A549 (cell line): ENCODE measurements at regions not wholly inside any gene's neighbourhood (a gene's known extent, or its start where the extent isn't known, plus 50 kb on each side); places are given as distances from the start of the nearest gene placed in this dataset.
A peak's percentile ranks its signal among the peaks of the same experiment; 100 is the strongest.

ENCODE experiments used
- ATAC-seq, 2 experiments: fragments of 200-7000 bp in 1 of 2; fragments of >200 bp in 1 of 2; cut with Nextera tagmentation in 1 of 2; cut with Tn5 transposase in 1 of 2; 3 replicates each; pipeline versions ENCODE4 v1.8.0 to v1.9.1; 2018 to 2020; ENCODE audit warnings: mild to moderate bottlenecking in 1 of 2, moderate library complexity in 1 of 2
- CTCF ChIA-PET: fragments of 300-600 bp; sonication (Branson Sonifier 250); formaldehyde crosslinking; extraction: SDS; loops from one replicate; lab custom pipeline; 2021; ENCODE audit warnings: antibody characterized with exemption, inconsistent platforms; lab: Yijun Ruan, JAX
- POLR2A ChIA-PET: fragments of 350-600 bp; formaldehyde crosslinking; extraction: SDS; loops from one replicate; lab custom pipeline; 2021; ENCODE audit warnings: antibody characterized with exemption, inconsistent platforms; lab: Yijun Ruan, JAX
- DNase-seq, 2 experiments: peaks; one replicate each; pipeline versions ENCODE4 v3.0.0 to v3.0.0-alpha.2; 2011 to 2016; ENCODE audit warnings: low read depth in 1 of 2, low spot score in 1 of 2
- FAIRE-seq: peaks from 2 replicates; lab custom pipeline; 2011; peaks lifted over from hg19 to GRCh38; lab: Jason Lieb, UNC
- H3K27ac ChIP-seq, 2 experiments: fragments of >200 bp; sonication (Bioruptor Twin); formaldehyde crosslinking; 3 replicates each; pipeline ENCODE4 v1.5.1; 2016 to 2017
- H3K4me1 ChIP-seq: fragments of >200 bp; sonication (Bioruptor Twin); formaldehyde crosslinking; 3 replicates; pipeline ENCODE4 v1.6.1; 2016
- H3K4me2 ChIP-seq: fragments of >200 bp; sonication (Bioruptor Twin); formaldehyde crosslinking; 3 replicates; pipeline ENCODE4 v1.6.1; 2016
- H3K4me3 ChIP-seq: fragments of >200 bp; sonication (Bioruptor Twin); formaldehyde crosslinking; 3 replicates; pipeline ENCODE4 v1.5.1; 2016
- H3K9me3 ChIP-seq: fragments of >200 bp; sonication (Bioruptor Twin); formaldehyde crosslinking; 3 replicates; pipeline ENCODE4 v1.6.1; 2016
- ATOH8 ChIP-seq: fragments of 250-450 bp; sonication (Bioruptor Pico); IDR thresholded peaks from 2 replicates; pipeline ENCODE4 v1.5.0; 2020; ENCODE audit warnings: low read depth, mild to moderate bottlenecking, moderate library complexity
- CEBPB ChIP-seq, 2 experiments: fragments of >200 bp in 1 of 2; sonication (Bioruptor Twin) in 1 of 2; formaldehyde crosslinking in 1 of 2; IDR thresholded peaks; 2 replicates each; pipeline ENCODE4 v1.6.1; 2012 to 2016
- EHMT2 ChIP-seq: fragments of 200-600 bp; sonication (generic); IDR thresholded peaks from 2 replicates; pipeline ENCODE4 v1.6.1; 2016; ENCODE audit warnings: antibody characterized with exemption, low read depth, mild to moderate bottlenecking, moderate library complexity
- ELK1 ChIP-seq: fragments of 150-350 bp; IDR thresholded peaks from 2 replicates; pipeline ENCODE4 v1.6.1; 2014; ENCODE audit warnings: low read depth, mild to moderate bottlenecking, low read length
- FOSL2 ChIP-seq, 2 experiments: fragments of 450-650 bp in 1 of 2; fragments of >200 bp in 1 of 2; sonication (Bioruptor Twin) in 1 of 2; formaldehyde crosslinking; IDR thresholded peaks; 2 replicates each; pipeline versions ENCODE4 v1.5.0 to v1.6.1; 2016 to 2020; ENCODE audit warnings: mild to moderate bottlenecking in 1 of 2, moderate library complexity in 1 of 2
- GATA3 ChIP-seq: IDR thresholded peaks from 2 replicates; pipeline ENCODE4 v1.6.1; 2012; ENCODE audit warnings: borderline replicate concordance
- HDAC2 ChIP-seq: fragments of 200-600 bp; sonication (generic); IDR thresholded peaks from 2 replicates; pipeline ENCODE4 v1.6.1; 2016
- HOXB5 ChIP-seq: fragments of 250-450 bp; sonication (Bioruptor Pico); IDR thresholded peaks from 2 replicates; pipeline ENCODE4 v1.5.0; 2020; ENCODE audit warnings: mild to moderate bottlenecking, moderate library complexity
- JUN ChIP-seq, 2 experiments: fragments of >200 bp; sonication (Bioruptor Twin); formaldehyde crosslinking; IDR thresholded peaks; 2 replicates in 1 of 2; 3 replicates in 1 of 2; pipeline ENCODE4 v1.6.1; 2016 to 2017
- JUNB ChIP-seq: fragments of >200 bp; sonication (Bioruptor Twin); formaldehyde crosslinking; IDR thresholded peaks from 2 replicates; pipeline ENCODE4 v1.6.1; 2016
- KDM1A ChIP-seq: fragments of 200-600 bp; sonication (generic); IDR thresholded peaks from 2 replicates; pipeline ENCODE4 v1.6.1; 2016; ENCODE audit warnings: low read depth, mild to moderate bottlenecking
- KDM5A ChIP-seq: fragments of 200-600 bp; sonication (generic); IDR thresholded peaks from 2 replicates; pipeline ENCODE4 v1.6.1; 2016; ENCODE audit warnings: antibody characterized with exemption, mild to moderate bottlenecking
- MAFK ChIP-seq: fragments of 450-650 bp; IDR thresholded peaks from 2 replicates; pipeline ENCODE4 v1.6.1; 2014; ENCODE audit not compliant: partially characterized antibody
- NFE2L2 ChIP-seq: fragments of 150-350 bp; conservative IDR thresholded peaks from 2 replicates; pipeline ENCODE4 v1.6.1; 2014; ENCODE audit warnings: low read length
- NPAS2 ChIP-seq: fragments of 250-450 bp; sonication (Bioruptor Pico); IDR thresholded peaks from 2 replicates; pipeline ENCODE4 v1.8.0; 2022; ENCODE audit warnings: mild to moderate bottlenecking, moderate library complexity, borderline replicate concordance
- NR3C1 ChIP-seq: fragments of >200 bp; sonication (Bioruptor Twin); formaldehyde crosslinking; IDR thresholded peaks from 3 replicates; pipeline ENCODE4 v1.6.1; 2017
- PBX3 ChIP-seq: IDR thresholded peaks from 2 replicates; pipeline ENCODE4 v1.6.1; 2012
- POLR2AphosphoS2 ChIP-seq: conservative IDR thresholded peaks from 2 replicates; pipeline ENCODE4 v1.6.1; 2012; ENCODE audit warnings: low read length, improper control_type of control experiment, inconsistent platforms
- RFX5 ChIP-seq: fragments of 450-650 bp; IDR thresholded peaks from 2 replicates; pipeline ENCODE4 v1.7.1; 2014; ENCODE audit warnings: antibody characterized with exemption, mild to moderate bottlenecking, moderate library complexity
- TP53 ChIP-seq: fragments of 250-450 bp; sonication (Bioruptor Pico); IDR thresholded peaks from 2 replicates; pipeline ENCODE4 v1.5.0; 2021; ENCODE audit warnings: mild to moderate bottlenecking, moderate library complexity
- ZNF302 ChIP-seq: fragments of 250-450 bp; sonication (Bioruptor Pico); IDR thresholded peaks from 2 replicates; pipeline ENCODE4 v1.9.0; 2021; ENCODE audit warnings: inconsistent platforms, mild to moderate bottlenecking, moderate library complexity
- WGBS: methylation state at CpG from one replicate; pipeline ENCODE4 v1.1.6; 2017; ENCODE audit errors: missing lambda C conversion rate; 5-methylcytosine and 5-hydroxymethylcytosine counted together
- TF ChIP-seq, protein P1 (sequence below): fragments of 250-450 bp; sonication (Bioruptor Pico); IDR thresholded peaks from 2 replicates; pipeline ENCODE4 v1.5.0; 2021; ENCODE audit warnings: mild to moderate bottlenecking, moderate library complexity, borderline replicate concordance

GRCh38 chr6:165983112-165984072 is 184.3 kb downstream of the TBXT start:
- Histone ChIP-seq H3K4me2 (peak overlapping the region; percentile 90), H3K4me1 (peaks cover 44% of the 10 kb centered on the region), H3K9me3 (peaks cover under 1% of the 10 kb centered on the region; the same call in 1 of the 3 replicates), H3K4me3 (peak overlapping the region; percentile 89), H3K27ac (peak overlapping the region; percentile 95 to 97)
- TF ChIP-seq JUNB (no peak), JUN (IDR thresholded peaks at IDR 0.05) (peak in 1 of 2 experiments; percentile 16; a peak in 1 of 5 replicates)
- FAIRE-seq (no peak), DNase-seq (no peak), ATAC-seq (no peak)
- ChIA-PET CTCF (interaction anchor here (0.7 to 1.3 kb wide), 4 partner anchors 10 to 123 kb away, joined by 3 to 4 read pairs (median 3); no protein-coding TSS in a partner anchor), POLR2A (interaction anchor here (8.0 kb wide), 1 partner anchor 24 kb away, joined by 79 read pairs; no protein-coding TSS in a partner anchor)
- WGBS: 9% methylated on average over 9 of the region's 9 CpGs

- no peak for ATAC-seq
- TF ChIP-seq GATA3 (no peak), POLR2AphosphoS2 (peak; percentile 4; the same call in 1 of the 2 replicates), JUN (IDR thresholded peaks at IDR 0.05) (no peak), EHMT2 (no peak), HOXB5 (no peak), ZNF302 (CRISPR knock-in tag) (no peak), MAFK (peak; percentile 88), NR3C1 (no peak), RFX5 (no peak)
- TF ChIP-seq, protein P1, sequence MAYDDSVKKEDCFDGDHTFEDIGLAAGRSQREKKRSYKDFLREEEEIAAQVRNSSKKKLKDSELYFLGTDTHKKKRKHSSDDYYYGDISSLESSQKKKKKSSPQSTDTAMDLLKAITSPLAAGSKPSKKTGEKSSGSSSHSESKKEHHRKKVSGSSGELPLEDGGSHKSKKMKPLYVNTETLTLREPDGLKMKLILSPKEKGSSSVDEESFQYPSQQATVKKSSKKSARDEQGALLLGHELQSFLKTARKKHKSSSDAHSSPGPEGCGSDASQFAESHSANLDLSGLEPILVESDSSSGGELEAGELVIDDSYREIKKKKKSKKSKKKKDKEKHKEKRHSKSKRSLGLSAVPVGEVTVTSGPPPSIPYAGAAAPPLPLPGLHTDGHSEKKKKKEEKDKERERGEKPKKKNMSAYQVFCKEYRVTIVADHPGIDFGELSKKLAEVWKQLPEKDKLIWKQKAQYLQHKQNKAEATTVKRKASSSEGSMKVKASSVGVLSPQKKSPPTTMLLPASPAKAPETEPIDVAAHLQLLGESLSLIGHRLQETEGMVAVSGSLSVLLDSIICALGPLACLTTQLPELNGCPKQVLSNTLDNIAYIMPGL: no peak
- FAIRE-seq: no peak
- Histone ChIP-seq H3K4me3 (no peak overlapping the region), H3K9me3 (no peaks in the 10 kb centered on the region), H3K27ac (no peak overlapping the region), H3K4me1 (peaks cover 92% of the 10 kb centered on the region), H3K4me2 (peak overlapping the region; percentile 90)
- no peak for DNase-seq
- WGBS: 59% methylated on average over 3 of the region's 3 CpGs
- POLR2A ChIA-PET: no interaction called here
- CTCF ChIA-PET: interaction anchor here (0.9 to 1.2 kb wide), 3 partner anchors 15 to 120 kb away, joined by 3 to 6 read pairs (median 3); no protein-coding TSS in a partner anchor
Observed at GRCh38 chr6:165978476-165978875, 189.2 kb downstream of the TBXT start.

DNA sequence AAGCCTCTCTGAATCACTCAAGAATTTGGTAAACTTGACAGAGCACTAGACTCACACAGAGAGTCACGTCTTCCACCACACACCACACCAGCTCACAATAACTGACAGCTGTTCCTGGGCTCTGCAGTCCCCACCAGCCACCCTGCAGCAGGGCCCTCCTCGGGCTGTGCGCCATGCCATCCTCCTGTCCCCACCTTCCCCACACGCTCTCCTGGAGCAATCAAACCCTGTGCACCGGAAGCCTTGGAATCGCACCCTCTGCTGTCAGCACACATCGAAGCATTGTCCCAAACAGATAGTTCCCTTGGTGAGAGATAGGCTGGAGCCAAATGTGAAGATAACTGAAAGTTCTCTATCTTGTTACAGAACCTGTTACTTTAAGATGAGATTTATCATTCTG is 191.0 kb downstream of the TBXT start:
- CTCF ChIA-PET: interaction anchor here (2.6 kb wide), 1 partner anchor 121 kb away, joined by 8 read pairs; no protein-coding TSS in a partner anchor
- DNase-seq (no peak), ATAC-seq (peak in 1 of 2 experiments; percentile 14; a peak in 3 of 6 replicates), FAIRE-seq (no peak)
- TF ChIP-seq ATOH8 (CRISPR knock-in tag): no peak
- TF ChIP-seq POLR2AphosphoS2: peak; percentile 41; the same call in 1 of the 2 replicates
- no peak for TF ChIP-seq KDM1A
- Histone ChIP-seq H3K27ac (peak overlapping the region in 1 of 2 experiments; percentile 11; a peak in 2 of 6 replicates), H3K4me3 (no peak overlapping the region), H3K4me2 (peak overlapping the region; percentile 90), H3K4me1 (peaks cover 100% of the 10 kb centered on the region), H3K9me3 (no peaks in the 10 kb centered on the region)
- WGBS: 79% methylated on average over 6 of the region's 7 CpGs
- POLR2A ChIA-PET: no interaction called here

DNA sequence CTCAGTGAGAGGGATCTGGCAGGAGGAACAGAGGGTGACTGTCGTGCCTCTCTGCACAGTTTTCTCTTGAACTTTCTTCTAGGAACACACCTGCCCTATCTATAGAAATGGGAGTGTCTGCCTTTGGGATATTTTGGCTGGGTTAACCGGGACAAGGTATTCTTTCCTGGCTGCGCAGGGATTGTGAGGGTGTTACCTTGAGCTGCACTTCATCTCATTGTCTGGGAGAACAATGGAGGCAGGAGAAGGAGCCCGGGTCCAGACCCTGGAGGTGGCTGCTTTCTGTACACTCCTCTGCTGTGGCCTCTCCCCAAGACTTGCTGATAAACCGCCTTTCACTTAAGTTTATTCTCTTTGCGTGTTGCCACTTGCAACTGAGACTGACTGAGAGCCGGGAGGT is 192.8 kb downstream of the TBXT start:
- ATAC-seq (peak in 1 of 2 experiments; percentile 3; a peak in 1 of 6 replicates), FAIRE-seq (no peak), DNase-seq (no peak)
- Histone ChIP-seq H3K27ac (0 out of 6 replicates have a peak overlapping the region, but pooled peaks of 1 of the 2 experiments have one; percentile 14), H3K4me2 (peak overlapping the region; percentile 90; the same call in 2 of the 3 replicates), H3K9me3 (no peaks in the 10 kb centered on the region), H3K4me3 (no peak overlapping the region), H3K4me1 (peaks cover 100% of the 10 kb centered on the region)
- TF ChIP-seq HDAC2 (no peak), FOSL2 (IDR thresholded peaks at IDR 0.05) (no peak), FOSL2 (CRISPR knock-in tag; IDR thresholded peaks at IDR 0.05) (no peak), MAFK (no peak), NR3C1 (no peak), PBX3 (no peak), HOXB5 (no peak), NFE2L2 (no peak), TP53 (no peak), NPAS2 (CRISPR knock-in tag) (no peak), KDM5A (no peak), ELK1 (no peak), EHMT2 (no peak), CEBPB (IDR thresholded peaks at IDR 0.05) (no peak)
- WGBS: 80% methylated on average over 7 of the region's 7 CpGs
- ChIA-PET CTCF (interaction anchor here (2.6 kb wide), 1 partner anchor 123 kb away, joined by 8 read pairs; no protein-coding TSS in a partner anchor), POLR2A (no interaction called here)
